GM20000 (cell line): ENCODE measurements at regions not wholly inside any gene's neighbourhood (a gene's known extent, or its start where the extent isn't known, plus 50 kb on each side); places are given as distances from the start of the nearest gene placed in this dataset.

Source experiments
- DNase-seq: peaks from one replicate; pipeline ENCODE4 v3.0.0; 2012; ENCODE audit warnings: low spot score
- CTCF ChIP-seq: IDR thresholded peaks from 2 replicates; pipeline ENCODE4 v1.5.1; 2012; ENCODE audit warnings: mild to moderate bottlenecking, control low read depth; ENCODE audit errors: extremely low read depth, missing control alignments

- TF ChIP-seq CTCF, result no peak
- DNase-seq, result no peak
Measured at GRCh38 chr9:14560194-14560593, 133.0 kb downstream of the ZDHHC21 start.

GRCh38 chr9:14554886-14555285 is 138.3 kb downstream of the ZDHHC21 start:
- TF ChIP-seq CTCF, result no peak
- DNase-seq, result no peak

- TF ChIP-seq CTCF, result no peak
- DNase-seq, result no peak
Measured at GRCh38 chr9:14547245-14548060, 145.8 kb downstream of the ZDHHC21 start.

GRCh38 chr9:14546693-14547092 is 146.5 kb downstream of the ZDHHC21 start:
- TF ChIP-seq CTCF, result no peak
- no peak for DNase-seq

GRCh38 chr9:14542071-14542470 is 151.2 kb downstream of the ZDHHC21 start:
- TF ChIP-seq CTCF, result no peak
- DNase-seq, result no peak

GRCh38 chr9:14538526-14538925 is 154.7 kb downstream of the ZDHHC21 start:
- no peak for DNase-seq
- no peak for TF ChIP-seq CTCF

GRCh38 chr9:14535161-14535955 is 157.9 kb downstream of the ZDHHC21 start:
- no peak for DNase-seq
- TF ChIP-seq CTCF, result no peak
